SK-N-SH (cell line): ENCODE measurements at regions not wholly inside any gene's neighbourhood (a gene's known extent, or its start where the extent isn't known, plus 50 kb on each side); places are given as distances from the start of the nearest gene placed in this dataset.

ENCODE experiments used
- CTCF ChIA-PET: fragments of 300-600, 350-600 bp; formaldehyde crosslinking; extraction: SDS; loops from one replicate; lab custom pipeline; 2021; lab: Yijun Ruan, JAX
- POLR2A ChIA-PET: fragments of 350-600 bp; sonication (Branson Sonifier 250); formaldehyde crosslinking; extraction: SDS; loops from one replicate; lab custom pipeline; 2020; ENCODE audit warnings: antibody characterized with exemption, inconsistent platforms; lab: Yijun Ruan, JAX
- DNase-seq: peaks from one replicate; pipeline ENCODE4 v3.0.0; 2012
- H2AFZ ChIP-seq: fragments of 200-600 bp; sonication (generic); 2 replicates; pipeline ENCODE4 v1.8.1; 2016; ENCODE audit warnings: antibody characterized with exemption, mild to moderate bottlenecking, low read depth
- H3F3A ChIP-seq: fragments of 200-600 bp; sonication (generic); replicated peaks from 2 replicates; pipeline ENCODE3; 2016; ENCODE audit warnings: antibody characterized with exemption, mild to moderate bottlenecking; ENCODE audit not compliant: insufficient read depth
- H3K27ac ChIP-seq, 2 experiments: fragments of 200-500 bp in 1 of 2; fragments of 200-600 bp in 1 of 2; sonication (Bioruptor generic) in 1 of 2; sonication (generic), shearing (Covaris generic) in 1 of 2; 2 replicates each; pipeline versions ENCODE4 v1.5.1 to v1.6.1; 2014 to 2016; ENCODE audit warnings: low read depth in 2 of 2, inconsistent platforms in 1 of 2, low read length in 1 of 2, mild to moderate bottlenecking in 1 of 2, mixed read lengths in 1 of 2
- H3K27me3 ChIP-seq: fragments of 200-600 bp; sonication (generic), shearing (Covaris generic); 2 replicates; pipeline ENCODE4 v1.6.1; 2016; ENCODE audit warnings: mixed run types; ENCODE audit not compliant: insufficient read depth
- H3K36me3 ChIP-seq, 2 experiments: fragments of 200-500 bp in 1 of 2; fragments of 200-600 bp in 1 of 2; sonication (Bioruptor generic) in 1 of 2; sonication (generic) in 1 of 2; replicated peaks in 1 of 2; 2 replicates each; pipeline versions ENCODE3 to v1.5.1; 2014 to 2016; ENCODE audit warnings: low read length in 1 of 2, mild to moderate bottlenecking in 1 of 2; ENCODE audit not compliant: insufficient read depth in 2 of 2, control insufficient read depth in 1 of 2
- H3K4me1 ChIP-seq, 2 experiments: fragments of 200-500 bp in 1 of 2; fragments of 200-600 bp in 1 of 2; sonication (Bioruptor generic) in 1 of 2; sonication (generic), shearing (Covaris generic) in 1 of 2; 2 replicates each; pipeline versions ENCODE4 v1.5.1 to v1.6.1; 2014 to 2016; ENCODE audit warnings: low read depth in 1 of 2, low read length in 1 of 2, mixed run types in 1 of 2; ENCODE audit not compliant: insufficient read depth in 2 of 2, control insufficient read depth in 1 of 2
- H3K4me2 ChIP-seq: fragments of 200-600 bp; sonication (generic), shearing (Covaris generic); 2 replicates; pipeline ENCODE4 v1.6.1; 2017; ENCODE audit warnings: mixed run types
- H3K4me3 ChIP-seq, 2 experiments: fragments of 200-500 bp in 1 of 2; fragments of 200-600 bp in 1 of 2; sonication (Bioruptor generic) in 1 of 2; sonication (generic), shearing (Covaris generic) in 1 of 2; 2 replicates each; pipeline versions ENCODE4 v1.5.1 to v1.8.1; 2014 to 2016; ENCODE audit warnings: low read depth in 2 of 2, inconsistent platforms in 1 of 2, low read length in 1 of 2, mild to moderate bottlenecking in 1 of 2, mixed read lengths in 1 of 2, moderate library complexity in 1 of 2
- H3K79me2 ChIP-seq: fragments of 200-600 bp; sonication (generic); 2 replicates; pipeline ENCODE4 v1.8.1; 2017; ENCODE audit warnings: mild to moderate bottlenecking; ENCODE audit not compliant: insufficient read depth
- H3K9ac ChIP-seq: fragments of 200-600 bp; sonication (generic); 2 replicates; pipeline ENCODE4 v1.6.1; 2017; ENCODE audit warnings: mixed run types
- H3K9me2 ChIP-seq: fragments of 200-600 bp; sonication (generic); 2 replicates; pipeline ENCODE4 v1.6.1; 2017; ENCODE audit warnings: mixed run types
- H3K9me3 ChIP-seq: fragments of 200-600 bp; sonication (generic); 2 replicates; pipeline ENCODE4 v1.6.1; 2017; ENCODE audit warnings: mixed run types, mild to moderate bottlenecking, moderate library complexity
- H4K20me1 ChIP-seq: fragments of 200-600 bp; sonication (generic); 2 replicates; pipeline ENCODE4 v1.6.1; 2017; ENCODE audit warnings: mild to moderate bottlenecking, mixed run types; ENCODE audit not compliant: insufficient read depth
- CHD2 ChIP-seq: fragments of 150-350 bp; IDR thresholded peaks from 2 replicates; pipeline ENCODE4 v1.6.1; 2018; ENCODE audit warnings: low read length; ENCODE audit not compliant: partially characterized antibody
- EP300 ChIP-seq, 2 experiments: IDR thresholded peaks; 2 replicates each; pipeline versions ENCODE4 v1.4.0 to v1.6.1; 2012; ENCODE audit warnings: borderline replicate concordance in 1 of 2, low read depth in 1 of 2, low read length in 1 of 2
- GABPA ChIP-seq: IDR thresholded peaks from 2 replicates; pipeline ENCODE4 v1.4.0; 2012; ENCODE audit warnings: low read depth, mild to moderate bottlenecking
- JUND ChIP-seq: IDR thresholded peaks from 2 replicates; pipeline ENCODE4 v1.4.0; 2012
- MAX ChIP-seq: IDR thresholded peaks from 2 replicates; pipeline ENCODE4 v1.4.0; 2012; ENCODE audit warnings: low read depth
- MXI1 ChIP-seq: IDR thresholded peaks from 2 replicates; pipeline ENCODE4 v1.6.1; 2012; ENCODE audit warnings: mild to moderate bottlenecking, low read depth, low read length, improper control_type of control experiment
- NFIC ChIP-seq: IDR thresholded peaks from 2 replicates; pipeline ENCODE4 v1.4.0; 2012; ENCODE audit warnings: borderline replicate concordance
- RCOR1 ChIP-seq: fragments of 150-350 bp; IDR thresholded peaks from 2 replicates; pipeline ENCODE4 v1.6.1; 2017; ENCODE audit warnings: antibody characterized with exemption, low read length
- SIN3A ChIP-seq: IDR thresholded peaks from 2 replicates; pipeline ENCODE4 v1.6.1; 2012; ENCODE audit warnings: low read depth, mild to moderate bottlenecking, low read length, moderate library complexity, borderline replicate concordance
- SMC3 ChIP-seq: IDR thresholded peaks from 2 replicates; pipeline ENCODE4 v1.6.1; 2012; ENCODE audit warnings: low read depth, low read length, improper control_type of control experiment
- USF1 ChIP-seq: IDR thresholded peaks from 2 replicates; pipeline ENCODE4 v1.4.0; 2012; ENCODE audit warnings: low read depth, borderline replicate concordance
- YY1 ChIP-seq: IDR thresholded peaks from 2 replicates; pipeline ENCODE4 v1.4.0; 2012; ENCODE audit warnings: low read depth, mild to moderate bottlenecking
- WGBS: methylation state at CpG from one replicate; pipeline ENCODE4 v1.1.6; 2017; ENCODE audit warnings: low lambda C conversion rate; 5-methylcytosine and 5-hydroxymethylcytosine counted together
- TF ChIP-seq, protein P1 (sequence below): fragments of 200-600 bp; sonication (generic); IDR thresholded peaks from 2 replicates; pipeline ENCODE4 v1.6.1; 2017; ENCODE audit warnings: antibody characterized with exemption, mild to moderate bottlenecking, moderate library complexity
- TF ChIP-seq, protein P2 (sequence below): IDR thresholded peaks from 2 replicates; pipeline ENCODE4 v1.6.1; 2012; ENCODE audit warnings: mild to moderate bottlenecking, low read depth, low read length, moderate library complexity

DNA sequence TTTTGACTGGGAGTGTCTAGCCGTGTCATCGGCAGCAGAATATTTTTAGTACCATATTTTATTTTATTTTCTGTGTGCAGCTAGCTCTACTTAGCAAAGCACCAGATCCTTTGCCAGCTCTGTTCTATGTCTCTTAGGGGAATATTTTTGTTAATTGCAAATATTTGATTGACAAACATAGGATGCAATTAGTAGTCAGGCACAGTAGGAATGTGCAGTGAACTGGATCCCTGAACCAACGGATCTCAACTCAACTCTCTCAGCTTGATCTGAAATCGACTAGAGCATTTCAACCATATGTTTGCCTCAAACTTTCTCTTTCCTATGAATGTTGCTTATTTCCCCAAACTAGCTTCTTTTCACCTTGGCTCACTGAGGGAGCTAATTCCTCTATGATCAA lies 998.0 kb upstream of the FANCL start:
- Histone ChIP-seq H3K27me3 (no peaks in the 10 kb centered on the region), H3F3A (no peaks in the 10 kb centered on the region), H3K36me3 (no peaks in the 10 kb centered on the region), H3K4me3 (no peak overlapping the region), H3K9me2 (no peaks in the 10 kb centered on the region), H3K4me2 (no peak overlapping the region), H2AFZ (no peak overlapping the region), H3K27ac (no peak overlapping the region), H3K79me2 (no peaks in the 10 kb centered on the region), H3K9ac (no peak overlapping the region), H3K4me1 (no peaks in the 10 kb centered on the region), H4K20me1 (no peaks in the 10 kb centered on the region), H3K9me3 (no peaks in the 10 kb centered on the region)
- POLR2A ChIA-PET = no interaction called here
- 35% methylated on average over 4 of the region's 4 CpGs for WGBS
- TF ChIP-seq, protein P1, sequence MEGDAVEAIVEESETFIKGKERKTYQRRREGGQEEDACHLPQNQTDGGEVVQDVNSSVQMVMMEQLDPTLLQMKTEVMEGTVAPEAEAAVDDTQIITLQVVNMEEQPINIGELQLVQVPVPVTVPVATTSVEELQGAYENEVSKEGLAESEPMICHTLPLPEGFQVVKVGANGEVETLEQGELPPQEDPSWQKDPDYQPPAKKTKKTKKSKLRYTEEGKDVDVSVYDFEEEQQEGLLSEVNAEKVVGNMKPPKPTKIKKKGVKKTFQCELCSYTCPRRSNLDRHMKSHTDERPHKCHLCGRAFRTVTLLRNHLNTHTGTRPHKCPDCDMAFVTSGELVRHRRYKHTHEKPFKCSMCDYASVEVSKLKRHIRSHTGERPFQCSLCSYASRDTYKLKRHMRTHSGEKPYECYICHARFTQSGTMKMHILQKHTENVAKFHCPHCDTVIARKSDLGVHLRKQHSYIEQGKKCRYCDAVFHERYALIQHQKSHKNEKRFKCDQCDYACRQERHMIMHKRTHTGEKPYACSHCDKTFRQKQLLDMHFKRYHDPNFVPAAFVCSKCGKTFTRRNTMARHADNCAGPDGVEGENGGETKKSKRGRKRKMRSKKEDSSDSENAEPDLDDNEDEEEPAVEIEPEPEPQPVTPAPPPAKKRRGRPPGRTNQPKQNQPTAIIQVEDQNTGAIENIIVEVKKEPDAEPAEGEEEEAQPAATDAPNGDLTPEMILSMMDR = no peak
- TF ChIP-seq MAX (no peak), RCOR1 (no peak), CHD2 (no peak), JUND (no peak), SIN3A (no peak), MXI1 (no peak), SMC3 (no peak), YY1 (no peak)
- TF ChIP-seq, protein P2, sequence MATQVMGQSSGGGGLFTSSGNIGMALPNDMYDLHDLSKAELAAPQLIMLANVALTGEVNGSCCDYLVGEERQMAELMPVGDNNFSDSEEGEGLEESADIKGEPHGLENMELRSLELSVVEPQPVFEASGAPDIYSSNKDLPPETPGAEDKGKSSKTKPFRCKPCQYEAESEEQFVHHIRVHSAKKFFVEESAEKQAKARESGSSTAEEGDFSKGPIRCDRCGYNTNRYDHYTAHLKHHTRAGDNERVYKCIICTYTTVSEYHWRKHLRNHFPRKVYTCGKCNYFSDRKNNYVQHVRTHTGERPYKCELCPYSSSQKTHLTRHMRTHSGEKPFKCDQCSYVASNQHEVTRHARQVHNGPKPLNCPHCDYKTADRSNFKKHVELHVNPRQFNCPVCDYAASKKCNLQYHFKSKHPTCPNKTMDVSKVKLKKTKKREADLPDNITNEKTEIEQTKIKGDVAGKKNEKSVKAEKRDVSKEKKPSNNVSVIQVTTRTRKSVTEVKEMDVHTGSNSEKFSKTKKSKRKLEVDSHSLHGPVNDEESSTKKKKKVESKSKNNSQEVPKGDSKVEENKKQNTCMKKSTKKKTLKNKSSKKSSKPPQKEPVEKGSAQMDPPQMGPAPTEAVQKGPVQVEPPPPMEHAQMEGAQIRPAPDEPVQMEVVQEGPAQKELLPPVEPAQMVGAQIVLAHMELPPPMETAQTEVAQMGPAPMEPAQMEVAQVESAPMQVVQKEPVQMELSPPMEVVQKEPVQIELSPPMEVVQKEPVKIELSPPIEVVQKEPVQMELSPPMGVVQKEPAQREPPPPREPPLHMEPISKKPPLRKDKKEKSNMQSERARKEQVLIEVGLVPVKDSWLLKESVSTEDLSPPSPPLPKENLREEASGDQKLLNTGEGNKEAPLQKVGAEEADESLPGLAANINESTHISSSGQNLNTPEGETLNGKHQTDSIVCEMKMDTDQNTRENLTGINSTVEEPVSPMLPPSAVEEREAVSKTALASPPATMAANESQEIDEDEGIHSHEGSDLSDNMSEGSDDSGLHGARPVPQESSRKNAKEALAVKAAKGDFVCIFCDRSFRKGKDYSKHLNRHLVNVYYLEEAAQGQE = no peak
- no peak for DNase-seq
- CTCF ChIA-PET = interaction anchor here (0.7 kb wide), 2 partner anchors 57 to 668 kb away, joined by 3 read pairs; no protein-coding TSS in a partner anchor

DNA sequence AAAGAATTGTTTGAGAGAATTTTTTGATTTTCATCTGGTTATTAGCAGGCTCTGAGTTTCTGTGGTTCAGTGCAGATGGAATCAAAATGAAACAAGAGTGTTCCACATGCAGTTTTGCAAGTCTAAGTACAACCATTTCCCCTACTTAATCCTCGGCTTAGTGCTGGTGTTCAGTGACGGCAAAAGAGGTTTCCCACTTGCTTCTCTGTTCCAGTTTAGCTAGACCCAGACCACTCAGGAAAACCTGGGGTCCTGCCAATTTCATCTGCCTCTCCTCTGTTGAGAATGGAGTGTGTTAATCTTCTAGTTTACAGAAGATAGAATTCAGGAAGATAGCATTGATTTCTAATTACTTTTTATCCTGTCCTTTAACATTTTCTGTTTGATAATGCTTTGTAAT lies 996.2 kb upstream of the FANCL start:
- DNase-seq = no peak
- Histone ChIP-seq H3K9me3 (no peaks in the 10 kb centered on the region), H3F3A (no peaks in the 10 kb centered on the region), H3K4me3 (no peak overlapping the region), H3K27me3 (no peaks in the 10 kb centered on the region), H3K79me2 (no peaks in the 10 kb centered on the region), H3K9me2 (no peaks in the 10 kb centered on the region), H3K9ac (no peak overlapping the region), H3K36me3 (no peaks in the 10 kb centered on the region), H3K4me2 (no peak overlapping the region), H2AFZ (no peak overlapping the region), H3K27ac (no peak overlapping the region), H4K20me1 (no peaks in the 10 kb centered on the region), H3K4me1 (peaks cover 0 to 3% of the 10 kb centered on the region in 2 experiments; a peak in 1 of 4 replicates)
- ChIA-PET CTCF (no interaction called here), POLR2A (no interaction called here)
- TF ChIP-seq, protein P2 = no peak
- TF ChIP-seq MXI1 (no peak), GABPA (no peak), USF1 (no peak), YY1 (no peak), NFIC (no peak), EP300 (IDR thresholded peaks at IDR 0.05; ENCODE audit: borderline replicate concordance in 1 of 2, low read depth in 1 of 2, low read length in 1 of 2) (no peak), JUND (no peak)
- TF ChIP-seq, protein P1 = no peak
- 36% methylated on average over 2 of the region's 2 CpGs for WGBS
